OCI-LY7 (cell line): ENCODE measurements at regions not wholly inside any gene's neighbourhood (a gene's known extent, or its start where the extent isn't known, plus 50 kb on each side); places are given as distances from the start of the nearest gene placed in this dataset.

ENCODE experiments used
- BruUV-seq: library from RNA; stranded (reverse); fragments of 400-500 nt; replicated peaks from 2 replicates; lab custom pipeline; 2021; lab: Mats Ljungman, UMichigan
- CTCF ChIA-PET: fragments of 300-600 bp; sonication (Branson Sonifier 250); formaldehyde crosslinking; loops from one replicate; lab custom pipeline; 2022; ENCODE audit warnings: antibody characterized with exemption; ENCODE audit not compliant: unreplicated experiment; lab: Charles Lee
- POLR2A ChIA-PET: fragments of 300-600 bp; sonication (Branson Sonifier 250); formaldehyde crosslinking; loops from one replicate; lab custom pipeline; 2022; ENCODE audit warnings: antibody characterized with exemption; lab: Charles Lee
- DNase-seq: peaks from one replicate; pipeline ENCODE4 v3.0.0-alpha.2; 2015; ENCODE audit warnings: low spot score
- H2AFZ ChIP-seq: fragments of 200-600 bp; sonication (generic), shearing (Covaris generic); 2 replicates; pipeline ENCODE4 v1.6.1; 2014; ENCODE audit warnings: mild to moderate bottlenecking, antibody characterized with exemption, low read length, moderate library complexity
- H3K27ac ChIP-seq: fragments of 200-600 bp; sonication (generic); 2 replicates; pipeline ENCODE4 v1.5.1; 2014; ENCODE audit warnings: mixed run types, low read depth, mild to moderate bottlenecking, moderate library complexity, low read length, inconsistent platforms; ENCODE audit not compliant: poor library complexity, severe bottlenecking
- H3K36me3 ChIP-seq: fragments of 200-600 bp; sonication (generic); 2 replicates; pipeline ENCODE4 v1.6.1; 2014; ENCODE audit warnings: mild to moderate bottlenecking, antibody characterized with exemption, low read length, moderate library complexity, mixed read lengths; ENCODE audit not compliant: insufficient read depth
- H3K4me1 ChIP-seq: fragments of 200-600 bp; sonication (generic); 2 replicates; pipeline ENCODE4 v1.5.1; 2014; ENCODE audit warnings: mild to moderate bottlenecking, low read length; ENCODE audit not compliant: insufficient read depth, poor library complexity, severe bottlenecking
- H3K4me2 ChIP-seq: fragments of 200-600 bp; sonication (generic); 2 replicates; pipeline ENCODE4 v1.6.1; 2014; ENCODE audit warnings: mild to moderate bottlenecking, low read length
- H3K4me3 ChIP-seq: fragments of 200-600 bp; sonication (generic); 2 replicates; pipeline ENCODE4 v1.5.1; 2014; ENCODE audit warnings: mild to moderate bottlenecking, low read depth, low read length; ENCODE audit not compliant: poor library complexity, severe bottlenecking
- H3K79me2 ChIP-seq: fragments of 200-600 bp; sonication (generic); 2 replicates; pipeline ENCODE4 v1.6.1; 2016; ENCODE audit warnings: low read depth, mild to moderate bottlenecking, low read length, moderate library complexity, mixed read lengths; ENCODE audit not compliant: insufficient read depth
- H3K9me2 ChIP-seq: fragments of 200-600 bp; sonication (generic); 2 replicates; pipeline ENCODE4 v1.6.1; 2016; ENCODE audit warnings: mild to moderate bottlenecking, low read length, mixed read lengths; ENCODE audit not compliant: insufficient read depth
- H3K9me3 ChIP-seq: fragments of 200-600 bp; sonication (generic); 2 replicates; pipeline ENCODE4 v1.6.1; 2014; ENCODE audit warnings: mild to moderate bottlenecking, mixed run types, low read length, mixed read lengths
- H4K20me1 ChIP-seq: fragments of 200-600 bp; sonication (generic); 2 replicates; pipeline ENCODE4 v1.6.1; 2014; ENCODE audit warnings: mild to moderate bottlenecking, antibody characterized with exemption, low read length, moderate library complexity, mixed read lengths; ENCODE audit not compliant: insufficient read depth
- CTCF ChIP-seq: fragments of 200-600 bp; sonication (generic); conservative IDR thresholded peaks from 2 replicates; pipeline ENCODE4 v1.5.1; 2014; ENCODE audit warnings: mild to moderate bottlenecking, antibody characterized with exemption, low read length, moderate library complexity, mixed read lengths
- EZH2phosphoT487 ChIP-seq: fragments of 200-600 bp; sonication (generic); IDR thresholded peaks from 2 replicates; pipeline ENCODE4 v1.6.1; 2018; ENCODE audit warnings: low read depth, borderline replicate concordance, mild to moderate bottlenecking, mixed run types, antibody characterized with exemption, low read length, moderate library complexity, mixed read lengths
- intact Hi-C: fragments of 100-400 bp; cut with micrococcal nuclease; formaldehyde crosslinking; loops from one replicate; pipeline ENCODE4 v1.10.0; 2022; ENCODE audit not compliant: unreplicated experiment

DNA sequence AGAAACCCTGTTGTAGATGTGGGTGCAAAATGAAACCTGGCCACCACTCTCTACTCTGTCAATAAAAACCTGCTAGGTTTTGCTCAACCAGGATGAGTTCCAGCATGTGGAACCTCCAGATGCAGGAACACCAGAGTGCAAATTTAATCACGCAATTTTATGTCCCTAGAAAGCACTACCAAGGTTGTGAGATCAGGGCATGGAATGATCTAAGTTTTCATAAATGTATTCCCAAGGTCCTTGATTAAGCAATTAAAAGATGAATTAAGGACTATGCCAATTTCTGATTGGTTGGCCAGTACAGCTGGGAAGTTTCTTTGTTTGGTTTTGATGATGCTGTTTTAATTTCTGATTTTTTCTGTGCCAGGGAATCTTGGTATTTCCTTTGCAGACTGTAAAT is 179.2 kb downstream of the KCNS3 start:
- no peak overlapping the region for H3K27ac ChIP-seq
- intact Hi-C loops: no loop called here
- no peak overlapping the region for H2AFZ ChIP-seq
- no TSS peak for BruUV-seq
- no peaks in the 10 kb centered on the region for H3K36me3 ChIP-seq
- H3K4me3 ChIP-seq: no peak overlapping the region
- no peaks in the 10 kb centered on the region for H4K20me1 ChIP-seq
- H3K4me2 ChIP-seq: no peak overlapping the region
- no peak for TF ChIP-seq CTCF
- TF ChIP-seq EZH2phosphoT487: no peak
- H3K9me3 ChIP-seq: no peaks in the 10 kb centered on the region
- ChIA-PET CTCF (no interaction called here), POLR2A (no interaction called here)
- DNase-seq: no peak
- H3K79me2 ChIP-seq: no peaks in the 10 kb centered on the region
- no peaks in the 10 kb centered on the region for H3K4me1 ChIP-seq
- H3K9me2 ChIP-seq: no peaks in the 10 kb centered on the region

GRCh38 chr2:18055290-18055689 is 176.8 kb downstream of the KCNS3 start:
- BruUV-seq: no TSS peak
- no peaks in the 10 kb centered on the region for H3K9me3 ChIP-seq
- intact Hi-C loops: no loop called here
- CTCF ChIA-PET: no interaction called here
- H3K79me2 ChIP-seq: no peaks in the 10 kb centered on the region
- TF ChIP-seq CTCF (no peak), EZH2phosphoT487 (no peak)
- no peak overlapping the region for H3K27ac ChIP-seq
- no peak for DNase-seq
- H2AFZ ChIP-seq: no peak overlapping the region
- H3K4me1 ChIP-seq: no peaks in the 10 kb centered on the region
- H3K36me3 ChIP-seq: no peaks in the 10 kb centered on the region
- no peaks in the 10 kb centered on the region for H3K9me2 ChIP-seq
- H3K4me2 ChIP-seq: no peak overlapping the region
- no peaks in the 10 kb centered on the region for H4K20me1 ChIP-seq
- POLR2A ChIA-PET: no interaction called here
- no peak overlapping the region for H3K4me3 ChIP-seq

- Histone ChIP-seq H2AFZ (no peak overlapping the region), H3K36me3 (no peaks in the 10 kb centered on the region), H3K4me1 (no peaks in the 10 kb centered on the region), H4K20me1 (no peaks in the 10 kb centered on the region), H3K9me2 (no peaks in the 10 kb centered on the region), H3K9me3 (no peaks in the 10 kb centered on the region), H3K4me3 (no peak overlapping the region), H3K27ac (no peak overlapping the region), H3K79me2 (no peaks in the 10 kb centered on the region), H3K4me2 (no peak overlapping the region)
- ChIA-PET CTCF (no interaction called here), POLR2A (interaction anchor here (0.7 kb wide), 1 partner anchor 280 kb away, joined by 3 read pairs; no protein-coding TSS in a partner anchor)
- TF ChIP-seq CTCF: no peak
- TF ChIP-seq EZH2phosphoT487: no peak
- intact Hi-C loops: no loop called here
- DNase-seq: no peak
- BruUV-seq: no TSS peak
Observed at GRCh38 chr2:18050001-18050400, 171.5 kb downstream of the KCNS3 start.
